ENCODE measurements at regions not wholly inside any gene's neighbourhood (a gene's known extent, or its start where the extent isn't known, plus 50 kb on each side); places are given as distances from the start of the nearest gene placed in this dataset.

DNA sequence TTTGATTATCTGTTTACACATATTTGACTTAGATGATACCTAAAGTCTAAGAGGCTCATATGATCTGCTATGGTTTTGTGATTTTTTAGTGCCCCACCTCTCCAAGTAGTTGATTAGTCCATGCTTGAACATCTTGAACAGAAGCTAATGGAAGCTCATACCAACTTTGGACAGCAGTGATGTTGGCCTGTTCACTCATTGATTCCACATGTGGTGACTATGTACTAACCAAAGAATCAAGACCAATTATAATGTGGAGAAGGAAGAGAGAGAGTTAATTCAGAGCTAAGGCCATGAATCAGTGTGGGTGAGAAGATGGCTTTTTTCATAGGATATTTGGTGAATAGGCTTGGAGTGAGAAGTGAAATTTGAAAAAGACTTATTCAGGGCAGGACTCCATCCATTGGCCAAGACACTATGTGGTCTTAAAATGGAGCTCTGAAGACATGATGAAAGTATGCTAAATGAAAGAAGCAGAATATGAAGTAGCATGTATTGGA, 178.3 kb upstream of the TWIST2 start:
- no peak for TF ChIP-seq EGR1 (IDR thresholded peaks at IDR 0.05; ENCODE audit: low read depth in 2 of 2)
- TF ChIP-seq REST (IDR thresholded peaks at IDR 0.05), result no peak
- TF ChIP-seq GABPA (IDR thresholded peaks at IDR 0.05 in 1 of 2, conservative IDR thresholded peaks at IDR 0.05 in 1 of 2), result no peak
- no peak for TF ChIP-seq JUND (IDR thresholded peaks at IDR 0.05)
- no peak for TF ChIP-seq HNF4A (conservative IDR thresholded peaks at IDR 0.05)
- no peak for TF ChIP-seq FOXA2 (IDR thresholded peaks at IDR 0.05)
- no peak for TF ChIP-seq RXRA (IDR thresholded peaks at IDR 0.05)
- Histone ChIP-seq H3K4me3 (ENCODE audit: low read depth in 1 of 3, low read length in 3 of 3) (no peak overlapping the region), H3K36me3 (ENCODE audit: control insufficient read depth in 4 of 4, insufficient read depth in 3 of 4, low read depth in 1 of 4, low read length in 3 of 4) (no peaks in the 10 kb centered on the region), H3K9me3 (ENCODE audit: control insufficient read depth in 4 of 4, low read length in 3 of 4) (peaks cover 0 to 5% (median 0%) of the 10 kb centered on the region in 4 donors), H3K4me1 (ENCODE audit: control insufficient read depth in 4 of 4, insufficient read depth in 4 of 4, low read length in 3 of 4) (no peaks in the 10 kb centered on the region), H3K27me3 (ENCODE audit: control insufficient read depth in 4 of 4, insufficient read depth in 4 of 4, low read length in 3 of 4) (no peaks in the 10 kb centered on the region), H3K27ac (ENCODE audit: low read depth in 1 of 2, low read length in 2 of 2) (no peak overlapping the region), H3K9ac (ENCODE audit: low read depth in 1 of 2, low read length in 2 of 2) (no peak overlapping the region)
- no peak for DNase-seq (ENCODE audit: low spot score)

GRCh38 chr2:238670111-238670585, 177.7 kb upstream of the TWIST2 start:
- no peaks in the 10 kb centered on the region for H3K4me1 ChIP-seq (ENCODE audit: control insufficient read depth in 4 of 4, insufficient read depth in 4 of 4, low read length in 3 of 4)
- DNase-seq (ENCODE audit: low spot score), result no peak
- no peaks in the 10 kb centered on the region for H3K36me3 ChIP-seq (ENCODE audit: control insufficient read depth in 4 of 4, insufficient read depth in 3 of 4, low read depth in 1 of 4, low read length in 3 of 4)
- TF ChIP-seq REST (IDR thresholded peaks at IDR 0.05) (no peak), ZBTB33 (IDR thresholded peaks at IDR 0.05) (no peak), JUND (IDR thresholded peaks at IDR 0.05) (no peak), EGR1 (IDR thresholded peaks at IDR 0.05; ENCODE audit: low read depth in 2 of 2) (no peak), TAF1 (conservative IDR thresholded peaks at IDR 0.05) (no peak), FOXA1 (IDR thresholded peaks at IDR 0.05) (no peak), HNF4G (IDR thresholded peaks at IDR 0.05) (no peak), RAD21 (IDR thresholded peaks at IDR 0.05) (no peak), HNF4A (conservative IDR thresholded peaks at IDR 0.05) (no peak), RXRA (IDR thresholded peaks at IDR 0.05) (no peak), GABPA (IDR thresholded peaks at IDR 0.05 in 1 of 2, conservative IDR thresholded peaks at IDR 0.05 in 1 of 2) (no peak), FOXA2 (IDR thresholded peaks at IDR 0.05) (no peak), ATF3 (IDR thresholded peaks at IDR 0.05) (no peak), NR2F2 (IDR thresholded peaks at IDR 0.05) (no peak)
- TF ChIP-seq, protein P1, sequence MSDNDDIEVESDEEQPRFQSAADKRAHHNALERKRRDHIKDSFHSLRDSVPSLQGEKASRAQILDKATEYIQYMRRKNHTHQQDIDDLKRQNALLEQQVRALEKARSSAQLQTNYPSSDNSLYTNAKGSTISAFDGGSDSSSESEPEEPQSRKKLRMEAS (IDR thresholded peaks at IDR 0.05), result no peak
- TF ChIP-seq, protein P2, sequence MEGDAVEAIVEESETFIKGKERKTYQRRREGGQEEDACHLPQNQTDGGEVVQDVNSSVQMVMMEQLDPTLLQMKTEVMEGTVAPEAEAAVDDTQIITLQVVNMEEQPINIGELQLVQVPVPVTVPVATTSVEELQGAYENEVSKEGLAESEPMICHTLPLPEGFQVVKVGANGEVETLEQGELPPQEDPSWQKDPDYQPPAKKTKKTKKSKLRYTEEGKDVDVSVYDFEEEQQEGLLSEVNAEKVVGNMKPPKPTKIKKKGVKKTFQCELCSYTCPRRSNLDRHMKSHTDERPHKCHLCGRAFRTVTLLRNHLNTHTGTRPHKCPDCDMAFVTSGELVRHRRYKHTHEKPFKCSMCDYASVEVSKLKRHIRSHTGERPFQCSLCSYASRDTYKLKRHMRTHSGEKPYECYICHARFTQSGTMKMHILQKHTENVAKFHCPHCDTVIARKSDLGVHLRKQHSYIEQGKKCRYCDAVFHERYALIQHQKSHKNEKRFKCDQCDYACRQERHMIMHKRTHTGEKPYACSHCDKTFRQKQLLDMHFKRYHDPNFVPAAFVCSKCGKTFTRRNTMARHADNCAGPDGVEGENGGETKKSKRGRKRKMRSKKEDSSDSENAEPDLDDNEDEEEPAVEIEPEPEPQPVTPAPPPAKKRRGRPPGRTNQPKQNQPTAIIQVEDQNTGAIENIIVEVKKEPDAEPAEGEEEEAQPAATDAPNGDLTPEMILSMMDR (IDR thresholded peaks at IDR 0.05; ENCODE audit: low read depth, low read length, missing input control), result no peak
- peaks cover 0 to 5% (median 0%) of the 10 kb centered on the region in 4 donors for H3K9me3 ChIP-seq (ENCODE audit: control insufficient read depth in 4 of 4, low read length in 3 of 4)
- H3K4me3 ChIP-seq (ENCODE audit: low read depth in 1 of 3, low read length in 3 of 3), result no peak overlapping the region
- H3K9ac ChIP-seq (ENCODE audit: low read depth in 1 of 2, low read length in 2 of 2), result no peak overlapping the region
- H3K27ac ChIP-seq (ENCODE audit: low read depth in 1 of 2, low read length in 2 of 2), result no peak overlapping the region
- WGBS, result 70% methylated on average over 4 of the region's 4 CpGs
- no peaks in the 10 kb centered on the region for H3K27me3 ChIP-seq (ENCODE audit: control insufficient read depth in 4 of 4, insufficient read depth in 4 of 4, low read length in 3 of 4)
